Activated naive CD8-positive, alpha-beta T cell treated with anti-CD3 and anti-CD28 coated beads, Interleukin-2, amount 50 U/mL, for 24 hours (primary cell): ENCODE measurements at regions not wholly inside any gene's neighbourhood (a gene's known extent, or its start where the extent isn't known, plus 50 kb on each side); places are given as distances from the start of the nearest gene placed in this dataset.

Source experiments
- ATAC-seq: fragments of 150-1000 bp; cut with Tn5 transposase; one replicate; pipeline ENCODE4 v1.10.0; 2021
- DNase-seq: peaks from one replicate; pipeline ENCODE4 v3.0.0; 2021
- H3K27ac Mint-ChIP-seq: one replicate; pipeline ENCODE4 v1.8.0; 2021; ENCODE audit warnings: mild to moderate bottlenecking, mixed read lengths
- H3K27me3 Mint-ChIP-seq: one replicate; pipeline ENCODE4 v1.8.0; 2021; ENCODE audit warnings: mixed read lengths
- H3K36me3 Mint-ChIP-seq: one replicate; pipeline ENCODE4 v1.8.0; 2021; ENCODE audit warnings: low read depth, mixed read lengths
- H3K4me1 Mint-ChIP-seq: one replicate; pipeline ENCODE4 v1.8.0; 2021; ENCODE audit warnings: mixed read lengths
- H3K4me3 Mint-ChIP-seq: one replicate; pipeline ENCODE4 v1.8.0; 2021; ENCODE audit warnings: mild to moderate bottlenecking, moderate library complexity, mixed read lengths
- H3K9me3 Mint-ChIP-seq: one replicate; pipeline ENCODE4 v1.8.0; 2021; ENCODE audit warnings: mixed read lengths

- no peaks in the 10 kb centered on the region for H3K9me3 Mint-ChIP-seq
- H3K27me3 Mint-ChIP-seq = peaks cover 3% of the 10 kb centered on the region
- H3K4me3 Mint-ChIP-seq = no peak overlapping the region
- H3K4me1 Mint-ChIP-seq = no peaks in the 10 kb centered on the region
- no peaks in the 10 kb centered on the region for H3K36me3 Mint-ChIP-seq
- no peak for ATAC-seq
- H3K27ac Mint-ChIP-seq = no peak overlapping the region
- no peak for DNase-seq
These were observed 648.4 kb downstream of the PTPRU start for GRCh38 chr1:29884740-29885139.

- H3K27me3 Mint-ChIP-seq = peaks cover 3% of the 10 kb centered on the region
These were observed 647.7 kb downstream of the PTPRU start for GRCh38 chr1:29883986-29884385.

GRCh38 chr1:29883411-29883832 is 647.1 kb downstream of the PTPRU start:
- Mint-ChIP-seq H3K36me3 (no peaks in the 10 kb centered on the region), H3K4me3 (no peak overlapping the region), H3K9me3 (no peaks in the 10 kb centered on the region), H3K27ac (no peak overlapping the region), H3K4me1 (no peaks in the 10 kb centered on the region), H3K27me3 (peaks cover 3% of the 10 kb centered on the region)
- ATAC-seq = no peak
- no peak for DNase-seq

More at GRCh38 chr1:29883986-29884385, 647.7 kb downstream of the PTPRU start:
- H3K4me3 Mint-ChIP-seq = no peak overlapping the region
- DNase-seq = no peak
- H3K4me1 Mint-ChIP-seq = no peaks in the 10 kb centered on the region
- H3K9me3 Mint-ChIP-seq = no peaks in the 10 kb centered on the region
- ATAC-seq = no peak
- H3K27ac Mint-ChIP-seq = no peak overlapping the region
- H3K36me3 Mint-ChIP-seq = no peaks in the 10 kb centered on the region

GRCh38 chr1:29880556-29880955 is 644.2 kb downstream of the PTPRU start:
- H3K4me3 Mint-ChIP-seq = no peak overlapping the region
- peaks cover 4% of the 10 kb centered on the region for H3K27me3 Mint-ChIP-seq

GRCh38 chr1:29879217-29879616 is 642.9 kb downstream of the PTPRU start:
- DNase-seq (no peak), ATAC-seq (no peak)
- Mint-ChIP-seq H3K4me3 (no peak overlapping the region), H3K4me1 (no peaks in the 10 kb centered on the region), H3K9me3 (no peaks in the 10 kb centered on the region), H3K27ac (no peak overlapping the region), H3K36me3 (no peaks in the 10 kb centered on the region), H3K27me3 (peaks cover 4% of the 10 kb centered on the region)

More at GRCh38 chr1:29880556-29880955, 644.2 kb downstream of the PTPRU start:
- Mint-ChIP-seq H3K4me1 (no peaks in the 10 kb centered on the region), H3K9me3 (no peaks in the 10 kb centered on the region), H3K36me3 (no peaks in the 10 kb centered on the region), H3K27ac (no peak overlapping the region)
- DNase-seq (no peak), ATAC-seq (no peak)

- no peaks in the 10 kb centered on the region for H3K9me3 Mint-ChIP-seq
- no peak overlapping the region for H3K27ac Mint-ChIP-seq
- H3K27me3 Mint-ChIP-seq = peaks cover 4% of the 10 kb centered on the region
- ATAC-seq = no peak
- H3K4me3 Mint-ChIP-seq = no peak overlapping the region
- no peaks in the 10 kb centered on the region for H3K36me3 Mint-ChIP-seq
- no peaks in the 10 kb centered on the region for H3K4me1 Mint-ChIP-seq
- DNase-seq = no peak
These were observed 642.2 kb downstream of the PTPRU start for GRCh38 chr1:29878501-29878900.

- no peak for DNase-seq
- H3K36me3 Mint-ChIP-seq = no peaks in the 10 kb centered on the region
- H3K27ac Mint-ChIP-seq = no peak overlapping the region
- H3K4me3 Mint-ChIP-seq = no peak overlapping the region
- no peak for ATAC-seq
- H3K9me3 Mint-ChIP-seq = no peaks in the 10 kb centered on the region
- H3K4me1 Mint-ChIP-seq = no peaks in the 10 kb centered on the region
- H3K27me3 Mint-ChIP-seq = peaks cover 9% of the 10 kb centered on the region
These were observed 640.6 kb downstream of the PTPRU start for GRCh38 chr1:29876902-29877301.

- DNase-seq (no peak), ATAC-seq (no peak)
- H3K4me1 Mint-ChIP-seq = no peaks in the 10 kb centered on the region
- no peaks in the 10 kb centered on the region for H3K9me3 Mint-ChIP-seq
- H3K36me3 Mint-ChIP-seq = no peaks in the 10 kb centered on the region
- no peak overlapping the region for H3K4me3 Mint-ChIP-seq
- H3K27me3 Mint-ChIP-seq = peaks cover 9% of the 10 kb centered on the region
- H3K27ac Mint-ChIP-seq = no peak overlapping the region
These were observed 640.1 kb downstream of the PTPRU start for GRCh38 chr1:29876441-29876840.

GRCh38 chr1:29875557-29876028 is 639.3 kb downstream of the PTPRU start:
- Mint-ChIP-seq H3K36me3 (no peaks in the 10 kb centered on the region), H3K4me3 (no peak overlapping the region)
- no peak for ATAC-seq

GRCh38 chr1:29870621-29871020 is 634.3 kb downstream of the PTPRU start:
- Mint-ChIP-seq H3K4me1 (no peaks in the 10 kb centered on the region), H3K27ac (no peak overlapping the region), H3K36me3 (no peaks in the 10 kb centered on the region), H3K4me3 (no peak overlapping the region), H3K9me3 (no peaks in the 10 kb centered on the region), H3K27me3 (peaks cover 20% of the 10 kb centered on the region)
- no peak for DNase-seq
- ATAC-seq = no peak

More at GRCh38 chr1:29875557-29876028, 639.3 kb downstream of the PTPRU start:
- no peaks in the 10 kb centered on the region for H3K9me3 Mint-ChIP-seq
- no peak overlapping the region for H3K27ac Mint-ChIP-seq
- DNase-seq = no peak
- no peaks in the 10 kb centered on the region for H3K4me1 Mint-ChIP-seq
- H3K27me3 Mint-ChIP-seq = peaks cover 13% of the 10 kb centered on the region

- DNase-seq = no peak
- H3K27ac Mint-ChIP-seq = no peak overlapping the region
- no peaks in the 10 kb centered on the region for H3K4me1 Mint-ChIP-seq
- H3K9me3 Mint-ChIP-seq = no peaks in the 10 kb centered on the region
- H3K4me3 Mint-ChIP-seq = no peak overlapping the region
- peaks cover 19% of the 10 kb centered on the region for H3K27me3 Mint-ChIP-seq
- H3K36me3 Mint-ChIP-seq = no peaks in the 10 kb centered on the region
- ATAC-seq = no peak
These were observed 633.5 kb downstream of the PTPRU start for GRCh38 chr1:29869802-29870201.

- ATAC-seq (no peak), DNase-seq (no peak)
- Mint-ChIP-seq H3K27ac (no peak overlapping the region), H3K9me3 (no peaks in the 10 kb centered on the region), H3K27me3 (peaks cover 18% of the 10 kb centered on the region), H3K4me1 (no peaks in the 10 kb centered on the region), H3K4me3 (no peak overlapping the region), H3K36me3 (no peaks in the 10 kb centered on the region)
These were observed 632.6 kb downstream of the PTPRU start for GRCh38 chr1:29868944-29869343.

- Mint-ChIP-seq H3K4me3 (no peak overlapping the region), H3K9me3 (no peaks in the 10 kb centered on the region), H3K27me3 (peaks cover 18% of the 10 kb centered on the region), H3K4me1 (no peaks in the 10 kb centered on the region), H3K27ac (no peak overlapping the region), H3K36me3 (no peaks in the 10 kb centered on the region)
- no peak for DNase-seq
- ATAC-seq = no peak
These were observed 631.8 kb downstream of the PTPRU start for GRCh38 chr1:29868096-29868495.

GRCh38 chr1:29865051-29865450 is 628.7 kb downstream of the PTPRU start:
- no peaks in the 10 kb centered on the region for H3K4me1 Mint-ChIP-seq
- DNase-seq (no peak), ATAC-seq (no peak)
- peaks cover 13% of the 10 kb centered on the region for H3K27me3 Mint-ChIP-seq
- H3K9me3 Mint-ChIP-seq = peaks cover 13% of the 10 kb centered on the region
- H3K4me3 Mint-ChIP-seq = no peak overlapping the region
- peaks cover 2% of the 10 kb centered on the region for H3K36me3 Mint-ChIP-seq
- no peak overlapping the region for H3K27ac Mint-ChIP-seq

GRCh38 chr1:29864431-29865022 is 628.2 kb downstream of the PTPRU start:
- Mint-ChIP-seq H3K27me3 (peaks cover 13% of the 10 kb centered on the region), H3K9me3 (peaks cover 13% of the 10 kb centered on the region), H3K4me3 (no peak overlapping the region), H3K36me3 (peaks cover 2% of the 10 kb centered on the region), H3K27ac (no peak overlapping the region), H3K4me1 (no peaks in the 10 kb centered on the region)
- no peak for DNase-seq
- no peak for ATAC-seq

GRCh38 chr1:29861922-29862321 is 625.6 kb downstream of the PTPRU start:
- ATAC-seq (no peak), DNase-seq (no peak)
- peaks cover 13% of the 10 kb centered on the region for H3K9me3 Mint-ChIP-seq
- no peak overlapping the region for H3K4me3 Mint-ChIP-seq
- peaks cover 2% of the 10 kb centered on the region for H3K36me3 Mint-ChIP-seq
- peaks cover 11% of the 10 kb centered on the region for H3K27me3 Mint-ChIP-seq
- no peaks in the 10 kb centered on the region for H3K4me1 Mint-ChIP-seq
- no peak overlapping the region for H3K27ac Mint-ChIP-seq
